NCI-H2081 treated with DMSO at 0.1 percent for 48 hours (cell line): ENCODE measurements at regions not wholly inside any gene's neighbourhood (a gene's known extent, or its start where the extent isn't known, plus 50 kb on each side); places are given as distances from the start of the nearest gene placed in this dataset.
A peak's percentile ranks its signal among the peaks of the same experiment; 100 is the strongest.
"Not testable (repeated sequence)": the region's sequence is repeated elsewhere in the genome, so short reads cannot be mapped to it uniquely, and the experiment has no call there.

Experiments used
- DNase-seq: peaks from one replicate; lab custom pipeline; 2025; lab: John Stamatoyannopoulos, UW

DNA sequence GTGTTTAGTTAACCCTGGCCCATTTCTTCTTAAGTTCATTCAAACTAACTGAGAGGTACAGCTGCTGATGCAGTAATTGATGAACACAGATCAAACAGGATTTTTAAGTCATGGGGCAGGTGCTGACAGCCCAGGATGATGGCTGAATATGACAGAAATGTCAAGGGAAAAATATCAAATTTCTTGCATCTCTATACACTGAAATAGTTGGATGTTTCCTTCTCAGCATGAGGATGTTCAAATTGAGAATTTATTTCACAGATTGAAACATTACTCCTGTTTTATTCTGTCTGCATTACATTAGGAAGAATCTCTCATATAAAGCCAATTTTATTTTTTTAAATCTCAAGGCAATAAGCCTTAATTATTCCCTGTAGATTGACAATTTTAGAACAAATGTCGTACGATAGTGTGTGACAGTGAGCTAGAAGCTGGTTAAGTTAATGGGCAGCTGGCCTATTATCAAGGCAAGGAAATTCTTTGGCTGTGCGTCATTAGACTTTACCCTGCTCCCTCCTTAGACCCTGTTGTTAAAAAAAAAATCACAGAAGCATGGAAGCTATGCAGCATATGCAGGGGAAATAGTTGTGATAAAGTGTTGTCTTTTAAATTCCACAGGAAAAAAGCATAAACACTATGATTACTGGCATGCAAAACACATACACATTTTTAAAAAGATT is 183.8 kb upstream of the KCNMB2 start:
- DNase-seq: no peak

DNA sequence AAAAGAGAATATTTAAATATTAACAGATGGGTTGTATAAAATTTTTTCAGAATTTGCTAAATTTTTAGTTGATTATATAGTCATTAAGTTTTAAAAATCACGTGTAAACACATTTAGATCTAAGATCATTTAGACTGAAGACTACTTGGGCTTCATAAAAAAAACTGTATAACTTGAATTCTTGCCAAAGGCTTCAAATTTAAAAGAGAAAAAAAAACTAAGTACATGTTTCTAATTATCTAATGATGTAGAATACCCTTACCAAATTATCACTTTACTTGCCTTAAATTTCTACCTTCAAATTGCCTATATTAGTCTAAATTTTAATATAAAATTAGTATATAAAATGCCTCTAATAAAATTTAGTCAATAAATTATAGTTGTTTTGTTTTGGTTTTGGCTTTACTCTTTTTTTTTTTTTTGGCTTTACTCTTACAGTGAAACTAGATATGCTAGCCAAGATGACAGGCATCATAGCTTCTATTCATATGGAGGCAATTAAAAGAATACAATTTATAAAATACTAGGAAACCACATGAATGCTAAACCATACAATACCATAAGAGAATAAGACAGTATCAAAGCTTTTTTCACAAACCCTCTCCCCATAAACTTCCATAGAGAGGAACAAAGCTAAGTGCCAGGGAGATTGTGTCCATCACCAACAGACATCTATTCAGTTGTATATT is 183.1 kb upstream of the KCNMB2 start:
- no peak for DNase-seq

DNA sequence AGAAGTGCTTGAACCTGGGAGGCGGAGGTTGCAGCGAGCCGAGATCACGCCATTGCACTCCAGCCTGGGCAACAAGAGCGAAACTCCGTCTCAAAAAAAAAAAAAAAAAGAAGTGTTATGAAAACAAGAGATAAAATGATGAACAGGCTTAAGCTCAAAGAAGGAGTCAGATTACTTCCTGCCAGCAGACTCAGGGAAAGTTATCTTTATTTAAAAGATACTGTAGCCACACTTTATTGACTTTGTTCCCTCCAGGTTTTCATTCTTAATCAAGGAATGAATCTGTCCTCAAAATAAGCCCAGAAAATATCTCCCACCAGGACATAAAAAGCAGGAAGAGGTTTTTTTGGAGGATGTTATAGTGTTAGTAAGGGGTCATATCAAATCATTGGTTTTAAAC is 176.5 kb upstream of the KCNMB2 start:
- DNase-seq: no peak

GRCh38 chr3:178363048-178363447 is 173.2 kb upstream of the KCNMB2 start:
- not testable (repeated sequence) for DNase-seq

DNA sequence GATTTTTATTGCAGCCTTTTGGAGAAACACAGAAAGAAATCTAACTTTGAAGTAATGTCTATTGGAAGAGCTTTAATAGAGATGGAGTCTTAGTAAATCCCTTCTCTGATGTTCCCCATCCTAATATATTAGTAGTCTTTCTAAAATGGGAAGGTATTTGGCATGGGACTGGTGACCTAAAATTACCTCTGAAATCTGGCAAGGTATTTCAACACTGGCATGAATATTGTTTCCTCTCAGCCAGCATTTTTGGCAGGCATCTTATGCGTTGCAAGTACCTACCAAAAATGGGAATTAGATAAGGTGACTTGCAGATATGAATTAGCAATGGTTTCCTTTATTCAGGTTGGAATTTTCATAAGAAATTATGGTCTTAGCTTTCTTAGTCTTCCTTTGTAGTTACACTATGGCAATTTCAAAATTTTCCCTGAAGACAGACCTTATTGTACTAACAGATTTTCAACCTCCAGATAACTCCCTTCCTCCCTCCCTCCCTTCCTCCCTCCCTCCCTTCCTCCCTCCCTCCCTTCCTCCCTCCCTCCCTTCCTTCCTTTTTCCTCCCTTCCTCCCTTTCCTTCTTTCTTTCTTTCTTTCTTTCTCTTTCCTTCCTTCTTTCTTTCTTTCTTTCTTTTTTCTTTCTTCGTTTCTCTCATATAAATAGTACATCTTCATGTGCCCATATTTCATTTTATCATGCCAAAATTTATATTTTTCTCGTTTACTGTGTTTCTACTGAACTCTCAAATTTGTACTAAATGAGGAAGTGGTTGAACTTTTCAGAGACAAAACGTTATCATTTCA is 168.2 kb upstream of the KCNMB2 start:
- peak; percentile 35 for DNase-seq

- no peak for DNase-seq
Observed at GRCh38 chr3:178369006-178369405, 167.2 kb upstream of the KCNMB2 start.

DNA sequence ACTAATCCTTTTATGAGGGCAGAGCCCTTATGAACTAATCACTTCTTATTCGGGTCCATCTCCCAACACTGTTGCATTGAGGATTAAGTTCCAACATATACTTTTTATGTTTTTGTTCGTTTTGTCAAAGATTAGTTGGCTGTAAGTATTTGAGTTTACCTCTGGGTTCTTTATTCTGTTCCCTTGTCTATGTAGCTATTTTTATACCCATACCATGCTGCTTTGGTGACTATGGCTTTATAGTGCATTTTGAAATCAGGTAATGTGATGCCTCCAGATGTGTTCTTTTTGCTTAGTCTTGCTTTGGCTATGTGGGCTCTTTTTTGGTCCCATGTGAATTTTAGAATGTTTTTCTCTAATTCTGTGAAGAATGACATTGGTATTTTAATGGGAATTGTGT is 166.4 kb upstream of the KCNMB2 start:
- no peak for DNase-seq

- DNase-seq: no peak
Observed at GRCh38 chr3:178370387-178370786, 165.8 kb upstream of the KCNMB2 start.

- no peak for DNase-seq
Observed at GRCh38 chr3:178381555-178381954, 154.7 kb upstream of the KCNMB2 start.

DNA sequence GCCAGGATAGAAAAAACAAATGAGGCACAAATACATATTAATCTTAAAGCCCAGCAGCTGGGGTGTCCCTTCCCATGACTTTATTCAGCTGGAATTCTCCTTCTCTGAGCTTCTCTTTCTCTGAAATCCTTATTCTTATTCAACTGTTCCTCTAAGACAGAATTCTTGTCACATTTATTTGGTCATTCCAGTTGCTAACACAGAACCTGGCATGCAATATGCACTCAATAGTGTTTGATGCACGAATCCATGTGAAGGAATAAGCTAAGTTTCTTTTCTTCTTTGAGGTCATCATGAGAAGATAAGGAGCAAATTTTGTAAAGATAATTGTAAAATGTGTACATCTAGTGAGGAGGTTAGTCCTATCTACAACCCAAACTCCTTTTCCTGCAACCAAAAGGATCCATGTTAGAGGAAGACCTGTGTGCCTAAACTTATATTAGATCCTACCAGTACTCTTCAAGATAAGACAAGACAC is 154.2 kb upstream of the KCNMB2 start:
- DNase-seq: no peak

DNA sequence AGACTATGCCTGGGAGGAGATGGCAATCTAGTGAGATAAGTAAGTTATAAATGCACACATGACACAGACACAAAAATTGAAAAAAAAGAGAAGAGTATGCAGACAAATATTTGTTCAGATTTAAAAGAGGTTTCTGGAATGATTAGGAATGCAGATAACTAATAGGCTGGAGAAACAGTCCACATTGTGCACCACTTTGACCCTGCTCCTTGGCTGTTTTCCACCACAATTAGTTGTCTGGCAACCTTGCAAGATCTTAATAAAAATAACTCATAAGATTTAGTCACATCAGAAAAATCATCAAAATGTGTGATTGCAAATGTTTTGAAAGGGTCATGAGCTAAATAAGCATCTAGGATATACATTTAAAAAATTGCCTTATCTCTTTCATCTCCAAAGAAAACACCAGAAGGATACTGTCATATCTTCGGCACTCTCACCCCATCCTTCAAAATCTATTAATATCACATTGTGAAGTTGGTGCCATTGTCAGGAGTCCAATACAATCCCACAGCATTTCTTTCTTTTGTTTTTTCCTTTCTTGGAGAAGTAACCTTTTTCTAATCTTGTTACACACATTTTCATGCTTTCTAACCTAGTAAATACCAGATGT is 153.7 kb upstream of the KCNMB2 start:
- DNase-seq: no peak

- no peak for DNase-seq
Observed at GRCh38 chr3:178384321-178385230, 151.7 kb upstream of the KCNMB2 start.

GRCh38 chr3:178385280-178385952 is 150.8 kb upstream of the KCNMB2 start:
- peak; percentile 59 for DNase-seq

DNA sequence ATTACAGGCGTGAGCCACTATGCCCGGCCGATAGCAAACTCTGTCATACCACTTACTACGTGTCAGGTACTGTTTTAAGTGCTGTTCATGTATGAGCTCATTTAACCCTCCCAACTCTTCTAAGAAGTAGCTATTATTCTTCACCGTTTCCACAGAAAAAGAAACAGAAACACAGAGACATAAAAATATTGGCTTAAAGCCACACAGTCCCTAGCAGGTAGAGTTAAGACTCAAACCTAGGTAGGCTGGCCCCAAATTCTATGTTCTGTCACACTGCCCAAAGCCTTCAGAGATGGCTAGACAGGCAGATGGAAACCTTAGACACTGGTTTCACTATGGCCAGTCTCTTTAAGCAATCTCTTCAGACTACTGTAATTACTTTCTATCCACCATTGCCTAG is 149.8 kb upstream of the KCNMB2 start:
- no peak for DNase-seq

- no peak for DNase-seq
Observed at GRCh38 chr3:178386880-178387279, 149.4 kb upstream of the KCNMB2 start.

GRCh38 chr3:178388473-178388872 is 147.8 kb upstream of the KCNMB2 start:
- no peak for DNase-seq

GRCh38 chr3:178389258-178389657 is 147.0 kb upstream of the KCNMB2 start:
- no peak for DNase-seq

- no peak for DNase-seq
Observed at GRCh38 chr3:178392511-178392926, 143.7 kb upstream of the KCNMB2 start.

GRCh38 chr3:178393146-178393545 is 143.1 kb upstream of the KCNMB2 start:
- DNase-seq: no peak

GRCh38 chr3:178393824-178394223 is 142.4 kb upstream of the KCNMB2 start:
- DNase-seq: no peak

- DNase-seq: no peak
Observed at GRCh38 chr3:178396318-178396717, 139.9 kb upstream of the KCNMB2 start.
